ENCODE measurements at regions not wholly inside any gene's neighbourhood (a gene's known extent, or its start where the extent isn't known, plus 50 kb on each side); places are given as distances from the start of the nearest gene placed in this dataset.

GRCh38 chr2:82665691-82666090 lies 1793.4 kb downstream of the SUCLG1 start:
- DNase-seq (ENCODE audit: low spot score), result no peak

- DNase-seq (ENCODE audit: low spot score), result no peak
Measured at GRCh38 chr2:82657106-82657505, 1802.0 kb downstream of the SUCLG1 start.

GRCh38 chr2:82656420-82656819 lies 1802.7 kb downstream of the SUCLG1 start:
- DNase-seq (ENCODE audit: low spot score), result no peak

GRCh38 chr2:82652117-82652516 lies 1807.0 kb downstream of the SUCLG1 start:
- no peak for DNase-seq (ENCODE audit: low spot score)

GRCh38 chr2:82650038-82650437 lies 1809.0 kb downstream of the SUCLG1 start:
- DNase-seq (ENCODE audit: low spot score), result no peak

GRCh38 chr2:82641598-82642180 lies 1817.4 kb downstream of the SUCLG1 start:
- no peak for DNase-seq (ENCODE audit: low spot score)

GRCh38 chr2:82636402-82637020 lies 1822.6 kb downstream of the SUCLG1 start:
- no peak for DNase-seq (ENCODE audit: low spot score)

- DNase-seq (ENCODE audit: low spot score), result no peak
Measured at GRCh38 chr2:82599021-82599420, 1860.1 kb downstream of the SUCLG1 start.

- DNase-seq (ENCODE audit: low spot score), result no peak
Measured at GRCh38 chr2:82596581-82596980, 1862.5 kb downstream of the SUCLG1 start.

- no peak for DNase-seq (ENCODE audit: low spot score)
Measured at GRCh38 chr2:82591718-82592117, 1867.4 kb downstream of the SUCLG1 start.

GRCh38 chr2:82576656-82577055 lies 1882.4 kb downstream of the SUCLG1 start:
- DNase-seq (ENCODE audit: low spot score), result no peak

- no peak for DNase-seq (ENCODE audit: low spot score)
Measured at GRCh38 chr2:82539280-82539621, 1919.8 kb downstream of the SUCLG1 start.

GRCh38 chr2:82538590-82539279 lies 1920.3 kb downstream of the SUCLG1 start:
- DNase-seq (ENCODE audit: low spot score), result no peak

- no peak for DNase-seq (ENCODE audit: low spot score)
Measured at GRCh38 chr2:82528288-82528687, 1930.8 kb downstream of the SUCLG1 start.

GRCh38 chr2:82527124-82527523 lies 1932.0 kb downstream of the SUCLG1 start:
- DNase-seq (ENCODE audit: low spot score), result no peak

GRCh38 chr2:82526277-82526676 lies 1932.8 kb downstream of the SUCLG1 start:
- DNase-seq (ENCODE audit: low spot score), result no peak

- DNase-seq (ENCODE audit: low spot score), result no peak
Measured at GRCh38 chr2:82525744-82526143, 1933.3 kb downstream of the SUCLG1 start.

GRCh38 chr2:82524826-82525225 lies 1934.3 kb downstream of the SUCLG1 start:
- DNase-seq (ENCODE audit: low spot score), result no peak

GRCh38 chr2:82511894-82512293 lies 1947.2 kb downstream of the SUCLG1 start:
- no peak for DNase-seq (ENCODE audit: low spot score)

- DNase-seq (ENCODE audit: low spot score), result no peak
Measured at GRCh38 chr2:82508702-82509101, 1950.4 kb downstream of the SUCLG1 start.

- no peak for DNase-seq (ENCODE audit: low spot score)
Measured at GRCh38 chr2:82507657-82508056, 1951.4 kb downstream of the SUCLG1 start.

GRCh38 chr2:82501217-82501616 lies 1957.9 kb downstream of the SUCLG1 start:
- DNase-seq (ENCODE audit: low spot score), result no peak

- no peak for DNase-seq (ENCODE audit: low spot score)
Measured at GRCh38 chr2:82498777-82499443, 1960.2 kb downstream of the SUCLG1 start.
